Endothelial cell of umbilical vein (primary cell): ENCODE measurements at regions not wholly inside any gene's neighbourhood (a gene's known extent, or its start where the extent isn't known, plus 50 kb on each side); places are given as distances from the start of the nearest gene placed in this dataset.

Source experiments
- BruUV-seq: library from RNA; stranded (reverse); fragments of 400-500 nt; replicated peaks from 2 replicates; lab custom pipeline; 2021; lab: Mats Ljungman, UMichigan
- CTCF ChIA-PET: fragments of 300-600, 350-600 bp; sonication (Branson Sonifier 250); formaldehyde crosslinking; loops from one replicate; lab custom pipeline; 2021; ENCODE audit warnings: antibody characterized with exemption, inconsistent platforms; lab: Charles Lee
- POLR2A ChIA-PET: fragments of 300-600, 350-600 bp; sonication (Branson Sonifier 250); formaldehyde crosslinking; loops from one replicate; lab custom pipeline; 2021; ENCODE audit warnings: antibody characterized with exemption, inconsistent platforms; lab: Charles Lee
- DNase-seq: peaks from one replicate; pipeline ENCODE4 v3.0.0-alpha.2; 2011; ENCODE audit warnings: low read depth, low spot score
- FAIRE-seq: peaks from 2 replicates; lab custom pipeline; 2011; peaks lifted over from hg19 to GRCh38; lab: Jason Lieb, UNC
- H2AFZ ChIP-seq: 2 replicates; pipeline ENCODE4 v1.6.0; 2012; ENCODE audit warnings: low read depth, low read length, control low read depth, inconsistent platforms
- H3K27ac ChIP-seq: 2 replicates; pipeline ENCODE4 v1.5.1; 2011; ENCODE audit warnings: low read depth, mild to moderate bottlenecking, control low read depth, low read length, moderate library complexity; ENCODE audit not compliant: insufficient read depth
- H3K27me3 ChIP-seq, 2 experiments: 2 replicates each; pipeline versions ENCODE4 v1.6.0 to v1.6.1; 2011; ENCODE audit warnings: low read length in 2 of 2, mixed read lengths in 1 of 2; ENCODE audit not compliant: control insufficient read depth in 2 of 2, insufficient read depth in 2 of 2
- H3K36me3 ChIP-seq, 2 experiments: 2 replicates in 1 of 2; 3 replicates in 1 of 2; pipeline ENCODE4 v1.5.1; 2011; ENCODE audit warnings: low read length in 2 of 2, mild to moderate bottlenecking in 1 of 2, moderate library complexity in 1 of 2; ENCODE audit not compliant: control insufficient read depth in 2 of 2, insufficient read depth in 2 of 2; ENCODE audit errors: extremely low read depth in 1 of 2
- H3K4me1 ChIP-seq: 3 replicates; pipeline ENCODE4 v1.5.1; 2011; ENCODE audit warnings: mild to moderate bottlenecking, low read length; ENCODE audit not compliant: control insufficient read depth, insufficient read depth; ENCODE audit errors: extremely low read depth
- H3K4me2 ChIP-seq: 2 replicates; pipeline ENCODE4 v1.6.1; 2011; ENCODE audit warnings: low read length, control low read depth, mixed read lengths; ENCODE audit not compliant: insufficient read depth
- H3K4me3 ChIP-seq, 3 experiments: fragments of 200-600 bp in 1 of 3; sonication (generic), shearing (Covaris generic) in 1 of 3; replicated peaks in 1 of 3; 2 replicates each; pipeline ENCODE4 v1.5.1; 2011 to 2016; ENCODE audit warnings: control low read depth in 3 of 3, low read length in 3 of 3, mild to moderate bottlenecking in 2 of 3, inconsistent platforms in 1 of 3, low read depth in 1 of 3, moderate library complexity in 1 of 3; ENCODE audit not compliant: insufficient read depth in 1 of 3
- H3K79me2 ChIP-seq: 2 replicates; pipeline ENCODE4 v1.6.0; 2012; ENCODE audit warnings: low read length, inconsistent platforms; ENCODE audit not compliant: control insufficient read depth, insufficient read depth
- H3K9ac ChIP-seq: replicated peaks from 2 replicates; pipeline ENCODE3; 2011; ENCODE audit warnings: low read length, control low read depth; ENCODE audit not compliant: insufficient read depth; ENCODE audit errors: extremely low read depth
- H3K9me1 ChIP-seq: replicated peaks from 3 replicates; pipeline ENCODE4 v1.6.0; 2011; ENCODE audit warnings: mild to moderate bottlenecking, low read length; ENCODE audit not compliant: control insufficient read depth, insufficient read depth; ENCODE audit errors: extremely low read depth
- H3K9me3 ChIP-seq: replicated peaks from 2 replicates; pipeline ENCODE4 v1.5.1; 2012; ENCODE audit warnings: low read length, inconsistent platforms; ENCODE audit not compliant: control insufficient read depth, insufficient read depth
- H4K20me1 ChIP-seq: replicated peaks from 2 replicates; pipeline ENCODE3; 2011; ENCODE audit warnings: mild to moderate bottlenecking, low read length; ENCODE audit not compliant: control insufficient read depth, insufficient read depth; ENCODE audit errors: extremely low read depth
- EZH2 ChIP-seq: IDR thresholded peaks from 2 replicates; pipeline ENCODE4 v1.6.1; 2012; ENCODE audit warnings: borderline replicate concordance, low read depth, mild to moderate bottlenecking, moderate library complexity, low read length, inconsistent platforms; ENCODE audit not compliant: severe bottlenecking
- FOS ChIP-seq: IDR thresholded peaks from 2 replicates; pipeline ENCODE4 v1.6.1; 2011; ENCODE audit warnings: mild to moderate bottlenecking, low read length, moderate library complexity, borderline replicate concordance; ENCODE audit not compliant: insufficient read depth
- GATA2 ChIP-seq: IDR thresholded peaks from 2 replicates; pipeline ENCODE4 v1.7.0; 2011; ENCODE audit warnings: low read depth, mild to moderate bottlenecking, moderate library complexity, mixed read lengths, low read length; ENCODE audit not compliant: insufficient read length, insufficient read depth
- JUN ChIP-seq: IDR thresholded peaks from 2 replicates; pipeline ENCODE4 v1.6.1; 2011; ENCODE audit warnings: borderline replicate concordance, low read depth; ENCODE audit not compliant: insufficient read length, insufficient read depth
- MAX ChIP-seq: IDR thresholded peaks from 2 replicates; pipeline ENCODE4 v1.6.1; 2011; ENCODE audit not compliant: insufficient read depth, insufficient read length
- MYC ChIP-seq: IDR thresholded peaks from one replicate; pipeline ENCODE4 v1.6.1; 2011; ENCODE audit warnings: mild to moderate bottlenecking, low read depth, low read length
- POLR2A ChIP-seq: IDR thresholded peaks from 2 replicates; pipeline ENCODE4 v1.6.1; 2012; ENCODE audit warnings: low read depth, mild to moderate bottlenecking, control low read depth, low read length
- POLR2AphosphoS5 ChIP-seq: IDR thresholded peaks from 2 replicates; pipeline ENCODE4 v1.6.1; 2012; ENCODE audit warnings: low read depth, mild to moderate bottlenecking, control low read depth, low read length, moderate library complexity; ENCODE audit not compliant: insufficient read depth
- dilution Hi-C: fragments of 300-500 bp; cut with MboI; formaldehyde crosslinking; loops from one replicate; pipeline ENCODE4 v1.15.0; 2019; ENCODE audit warnings: low sequenced_read_pairs; ENCODE audit not compliant: extremely low pct_ligation_motif_present
- intact Hi-C: fragments of 100-400 bp; cut with micrococcal nuclease; formaldehyde crosslinking; loops from one replicate; pipeline ENCODE4 v1.10.0; 2022
- TF ChIP-seq, protein P1 (sequence below), 2 donors: IDR thresholded peaks; 1 replicate in 1 of 2; 2 replicates in 1 of 2; pipeline ENCODE4 v1.5.1; 2011; ENCODE audit warnings: low read length in 2 of 2, mild to moderate bottlenecking in 2 of 2, moderate library complexity in 2 of 2, control low read depth in 1 of 2, inconsistent platforms in 1 of 2, low read depth in 1 of 2; ENCODE audit not compliant: insufficient read depth in 1 of 2; ENCODE audit errors: extremely low read depth in 1 of 2

DNA sequence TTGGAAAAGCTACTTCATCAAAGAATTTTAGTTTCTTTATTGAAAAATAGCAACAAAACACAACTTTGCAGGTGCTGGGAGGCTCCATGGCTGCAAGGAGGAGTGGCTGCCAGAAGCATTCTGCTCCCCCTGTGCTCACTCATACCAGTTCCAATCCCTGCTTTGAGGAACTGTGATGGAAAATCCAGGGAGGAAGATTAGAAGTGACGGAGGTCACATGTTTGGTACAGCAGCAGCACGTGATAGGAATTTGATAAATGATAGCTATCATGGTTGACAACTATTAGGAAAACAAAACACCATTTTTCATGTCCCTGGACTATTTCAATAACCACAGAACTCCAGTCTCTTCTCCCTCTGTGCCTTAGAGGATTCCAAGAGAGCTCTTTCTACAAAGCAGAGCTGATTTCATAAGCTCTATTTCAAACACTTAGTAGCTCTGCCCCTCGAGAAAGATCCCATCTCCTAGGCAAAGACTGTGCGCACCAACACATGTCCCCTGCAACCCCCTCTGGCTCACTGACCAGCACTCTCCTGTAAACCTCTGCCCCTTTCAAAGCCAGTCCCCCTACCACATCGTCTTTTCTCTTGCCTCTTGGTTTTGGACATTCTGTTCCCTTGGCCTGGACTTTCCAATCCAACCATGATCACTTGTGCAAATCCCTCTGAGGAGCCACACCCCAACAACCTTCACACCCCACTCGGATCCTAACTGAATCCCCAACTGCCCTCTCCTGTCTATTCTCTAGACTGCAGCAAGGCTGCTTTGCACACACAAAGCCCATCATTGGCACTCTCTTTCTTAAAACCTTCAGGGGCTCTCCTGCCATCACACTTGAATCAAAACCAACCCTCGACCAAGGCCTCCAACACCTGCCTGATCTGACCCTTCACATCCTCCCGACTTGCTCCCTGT is 352.4 kb upstream of the PKDCC start:
- ChIA-PET POLR2A (no interaction called here), CTCF (interaction anchor here (1.0 to 2.2 kb wide), 4 partner anchors 22 to 1782 kb away, joined by 3 to 14 read pairs (median 7); no protein-coding TSS in a partner anchor)
- H3K79me2 ChIP-seq: no peaks in the 10 kb centered on the region
- TF ChIP-seq JUN (no peak), MYC (no peak)
- BruUV-seq: no TSS peak
- no peak overlapping the region for H3K4me3 ChIP-seq
- intact Hi-C loops (no loop called here), dilution Hi-C loops (no loop called here)
- H3K36me3 ChIP-seq: no peaks in the 10 kb centered on the region
- H4K20me1 ChIP-seq: no peaks in the 10 kb centered on the region
- DNase-seq: no peak
- no peaks in the 10 kb centered on the region for H3K27me3 ChIP-seq
- H3K9ac ChIP-seq: no peak overlapping the region
- no peak overlapping the region for H2AFZ ChIP-seq
- H3K9me3 ChIP-seq: no peaks in the 10 kb centered on the region
- no peak overlapping the region for H3K27ac ChIP-seq
- FAIRE-seq: no peak
- H3K9me1 ChIP-seq: no peaks in the 10 kb centered on the region
- H3K4me2 ChIP-seq: no peak overlapping the region
- no peaks in the 10 kb centered on the region for H3K4me1 ChIP-seq

DNA sequence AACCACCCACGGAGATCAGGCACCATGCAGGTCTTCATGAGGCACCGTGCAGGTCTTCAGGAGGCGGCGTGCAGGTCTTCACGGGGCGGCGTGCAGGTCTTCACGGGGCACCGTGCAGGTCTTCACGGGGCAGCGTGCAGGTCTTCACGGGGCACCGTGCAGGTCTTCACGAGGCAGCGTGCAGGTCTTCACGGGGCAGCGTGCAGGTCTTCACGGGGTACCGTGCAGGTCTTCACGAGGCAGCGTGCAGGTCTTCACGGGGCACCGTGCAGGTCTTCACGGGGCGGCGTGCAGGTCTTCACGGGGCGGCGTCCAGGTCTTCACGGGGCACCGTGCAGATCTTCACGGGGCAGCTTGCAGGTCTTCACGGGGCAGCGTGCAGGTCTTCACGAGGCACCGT is 350.4 kb upstream of the PKDCC start:
- no peak overlapping the region for H3K4me2 ChIP-seq
- TF ChIP-seq, protein P1, sequence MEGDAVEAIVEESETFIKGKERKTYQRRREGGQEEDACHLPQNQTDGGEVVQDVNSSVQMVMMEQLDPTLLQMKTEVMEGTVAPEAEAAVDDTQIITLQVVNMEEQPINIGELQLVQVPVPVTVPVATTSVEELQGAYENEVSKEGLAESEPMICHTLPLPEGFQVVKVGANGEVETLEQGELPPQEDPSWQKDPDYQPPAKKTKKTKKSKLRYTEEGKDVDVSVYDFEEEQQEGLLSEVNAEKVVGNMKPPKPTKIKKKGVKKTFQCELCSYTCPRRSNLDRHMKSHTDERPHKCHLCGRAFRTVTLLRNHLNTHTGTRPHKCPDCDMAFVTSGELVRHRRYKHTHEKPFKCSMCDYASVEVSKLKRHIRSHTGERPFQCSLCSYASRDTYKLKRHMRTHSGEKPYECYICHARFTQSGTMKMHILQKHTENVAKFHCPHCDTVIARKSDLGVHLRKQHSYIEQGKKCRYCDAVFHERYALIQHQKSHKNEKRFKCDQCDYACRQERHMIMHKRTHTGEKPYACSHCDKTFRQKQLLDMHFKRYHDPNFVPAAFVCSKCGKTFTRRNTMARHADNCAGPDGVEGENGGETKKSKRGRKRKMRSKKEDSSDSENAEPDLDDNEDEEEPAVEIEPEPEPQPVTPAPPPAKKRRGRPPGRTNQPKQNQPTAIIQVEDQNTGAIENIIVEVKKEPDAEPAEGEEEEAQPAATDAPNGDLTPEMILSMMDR (IDR thresholded peaks at IDR 0.05; ENCODE audit: extremely low read depth in 1 of 2, insufficient read depth in 1 of 2, low read depth in 1 of 2, low read length in 2 of 2): no peak
- no peak for TF ChIP-seq FOS
- no peak for TF ChIP-seq POLR2AphosphoS5
- no peak for TF ChIP-seq MAX
- no peak for TF ChIP-seq POLR2A
- TF ChIP-seq GATA2: no peak
- TF ChIP-seq MYC: no peak
- no peak for TF ChIP-seq JUN
- TF ChIP-seq EZH2: no peak
- H3K79me2 ChIP-seq: no peaks in the 10 kb centered on the region
- no peaks in the 10 kb centered on the region for H4K20me1 ChIP-seq
- no peak overlapping the region for H3K4me3 ChIP-seq
- ChIA-PET CTCF (interaction anchor here (1.5 to 3.4 kb wide), 7 partner anchors 281 to 1860 kb away, joined by 7 to 114 read pairs (median 14); no protein-coding TSS in a partner anchor), POLR2A (no interaction called here)
- dilution Hi-C loops (no loop called here), intact Hi-C loops (no loop called here)
- FAIRE-seq (no peak), DNase-seq (no peak)
- no peaks in the 10 kb centered on the region for H3K9me1 ChIP-seq
- H3K36me3 ChIP-seq: no peaks in the 10 kb centered on the region
- no peak overlapping the region for H3K9ac ChIP-seq
- no peaks in the 10 kb centered on the region for H3K27me3 ChIP-seq
- no peak overlapping the region for H2AFZ ChIP-seq
- H3K9me3 ChIP-seq: no peaks in the 10 kb centered on the region
- H3K27ac ChIP-seq: no peak overlapping the region
- no TSS peak for BruUV-seq
- no peaks in the 10 kb centered on the region for H3K4me1 ChIP-seq
